WI38 (cell line): ENCODE measurements at regions not wholly inside any gene's neighbourhood (a gene's known extent, or its start where the extent isn't known, plus 50 kb on each side); places are given as distances from the start of the nearest gene placed in this dataset.

Experiments used
- H3K4me3 ChIP-seq: 2 replicates; pipeline ENCODE4 v1.5.1; 2011; ENCODE audit warnings: low read depth, mild to moderate bottlenecking, control low read depth, low read length
- TF ChIP-seq, protein P1 (sequence below): IDR thresholded peaks from 2 replicates; pipeline ENCODE4 v1.5.1; 2012; ENCODE audit warnings: low read depth, mild to moderate bottlenecking, control low read depth, low read length

DNA sequence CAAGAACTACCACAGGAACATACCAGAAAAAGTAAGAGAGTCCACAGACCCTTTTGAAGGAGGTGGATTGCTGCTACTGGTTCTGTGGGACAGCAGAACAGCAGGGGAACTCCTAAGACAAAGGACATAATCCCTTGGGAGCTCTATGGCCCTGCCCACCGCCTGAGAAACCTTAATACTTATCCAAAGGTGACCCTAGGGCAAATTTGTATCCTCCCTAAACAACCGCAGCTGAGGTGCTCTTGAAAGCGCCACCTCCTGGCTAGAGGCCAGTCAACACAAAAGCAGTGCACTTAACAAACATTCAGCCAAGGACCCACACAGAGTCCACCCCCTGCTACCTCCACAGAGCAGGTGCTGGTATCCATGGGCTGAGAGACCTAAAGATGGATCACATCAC, 136.8 kb downstream of the ADAM29 start:
- no peak overlapping the region for H3K4me3 ChIP-seq
- TF ChIP-seq, protein P1, sequence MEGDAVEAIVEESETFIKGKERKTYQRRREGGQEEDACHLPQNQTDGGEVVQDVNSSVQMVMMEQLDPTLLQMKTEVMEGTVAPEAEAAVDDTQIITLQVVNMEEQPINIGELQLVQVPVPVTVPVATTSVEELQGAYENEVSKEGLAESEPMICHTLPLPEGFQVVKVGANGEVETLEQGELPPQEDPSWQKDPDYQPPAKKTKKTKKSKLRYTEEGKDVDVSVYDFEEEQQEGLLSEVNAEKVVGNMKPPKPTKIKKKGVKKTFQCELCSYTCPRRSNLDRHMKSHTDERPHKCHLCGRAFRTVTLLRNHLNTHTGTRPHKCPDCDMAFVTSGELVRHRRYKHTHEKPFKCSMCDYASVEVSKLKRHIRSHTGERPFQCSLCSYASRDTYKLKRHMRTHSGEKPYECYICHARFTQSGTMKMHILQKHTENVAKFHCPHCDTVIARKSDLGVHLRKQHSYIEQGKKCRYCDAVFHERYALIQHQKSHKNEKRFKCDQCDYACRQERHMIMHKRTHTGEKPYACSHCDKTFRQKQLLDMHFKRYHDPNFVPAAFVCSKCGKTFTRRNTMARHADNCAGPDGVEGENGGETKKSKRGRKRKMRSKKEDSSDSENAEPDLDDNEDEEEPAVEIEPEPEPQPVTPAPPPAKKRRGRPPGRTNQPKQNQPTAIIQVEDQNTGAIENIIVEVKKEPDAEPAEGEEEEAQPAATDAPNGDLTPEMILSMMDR, result no peak

DNA sequence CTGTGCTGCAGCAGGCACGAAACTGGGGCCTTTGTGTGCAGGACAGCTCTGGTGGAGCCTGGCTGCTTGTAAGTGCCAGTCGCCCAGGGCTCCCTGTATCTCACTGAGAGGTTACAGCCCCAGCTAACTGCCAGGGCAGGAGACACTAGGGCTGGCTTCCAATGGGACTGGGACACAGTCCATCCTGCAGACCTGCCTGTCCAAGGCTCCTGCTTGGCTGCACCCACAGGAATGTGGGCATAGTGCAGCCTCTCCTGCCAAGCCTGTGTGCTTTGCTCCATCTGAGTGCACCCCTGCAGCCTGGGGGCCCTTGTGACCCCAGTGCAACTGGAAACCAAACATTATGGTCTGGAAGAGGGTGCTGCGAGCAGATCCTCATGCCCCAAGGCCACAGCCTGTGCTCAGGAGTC, 144.0 kb downstream of the ADAM29 start:
- TF ChIP-seq, protein P1, result no peak
- no peak overlapping the region for H3K4me3 ChIP-seq

DNA sequence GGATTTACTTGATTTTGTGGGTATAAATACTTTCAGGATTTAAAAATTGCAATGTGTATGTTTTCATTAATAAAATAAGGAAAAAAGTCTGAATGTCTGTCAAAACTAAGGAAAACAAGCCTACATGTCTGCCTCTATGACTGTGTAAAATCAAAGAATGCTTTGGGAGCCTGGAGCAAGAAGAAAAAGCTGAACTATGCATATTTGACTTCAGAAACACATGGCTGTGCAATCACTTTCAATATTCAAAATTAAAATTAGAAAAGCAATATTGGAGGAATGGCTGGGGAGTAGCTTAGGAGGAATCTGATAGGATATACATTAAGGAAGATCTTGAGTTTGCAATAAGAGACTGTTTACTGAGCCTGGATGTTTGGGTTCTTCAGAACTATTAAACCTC, 147.1 kb downstream of the ADAM29 start:
- H3K4me3 ChIP-seq, result no peak overlapping the region
- TF ChIP-seq, protein P1, result no peak

DNA sequence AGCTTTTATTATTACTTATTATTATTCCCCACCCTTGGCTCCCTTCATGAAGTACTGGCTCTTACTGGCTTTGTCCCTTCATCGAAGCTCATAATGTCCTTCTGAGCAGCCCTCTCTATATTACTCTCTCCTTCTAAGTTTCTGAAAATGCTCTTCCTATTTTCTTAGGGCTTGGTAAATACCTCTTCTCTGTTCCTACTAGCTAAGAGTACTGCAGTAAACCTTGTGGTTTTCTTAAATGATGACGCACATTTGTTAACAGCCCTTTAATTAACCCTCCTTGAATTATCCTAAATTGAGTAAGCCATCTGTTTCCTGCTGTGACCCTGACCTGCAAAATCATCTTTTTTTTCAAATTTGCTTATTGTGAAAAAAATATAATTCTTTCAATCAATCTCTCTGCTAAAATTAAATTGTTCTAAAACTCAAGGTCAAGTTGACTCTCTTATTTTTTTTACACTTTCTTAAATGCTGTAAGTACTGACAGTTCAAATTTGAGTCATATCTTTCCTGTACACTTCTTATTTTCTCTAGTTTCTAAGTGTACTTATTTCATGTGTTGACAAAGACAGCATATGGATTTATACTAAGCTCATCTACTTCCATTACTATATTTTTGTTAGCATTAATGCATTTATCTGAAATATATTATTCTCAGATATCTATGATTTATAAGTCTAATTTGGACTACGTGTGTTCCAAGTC, 148.9 kb downstream of the ADAM29 start:
- TF ChIP-seq, protein P1, result no peak
- no peak overlapping the region for H3K4me3 ChIP-seq

DNA sequence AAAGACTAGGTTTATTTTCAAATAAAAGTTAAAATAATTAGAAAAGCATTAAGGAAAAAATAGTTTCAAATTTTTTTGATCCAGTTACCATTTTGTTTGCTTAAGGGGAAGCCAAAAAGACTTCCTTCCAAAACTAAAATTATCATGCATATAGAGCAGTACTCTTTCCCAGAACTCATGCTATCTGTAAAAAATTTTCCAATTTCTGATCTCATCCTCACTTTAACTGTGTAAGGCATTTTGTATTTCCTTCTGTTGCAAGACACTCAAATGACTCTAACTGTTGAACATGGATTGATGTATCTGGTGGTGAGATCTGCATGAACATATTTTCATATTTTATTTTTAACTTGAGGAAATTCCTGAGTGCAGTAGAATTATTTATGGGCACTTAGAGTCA, 150.1 kb downstream of the ADAM29 start:
- TF ChIP-seq, protein P1, result no peak
- no peak overlapping the region for H3K4me3 ChIP-seq

DNA sequence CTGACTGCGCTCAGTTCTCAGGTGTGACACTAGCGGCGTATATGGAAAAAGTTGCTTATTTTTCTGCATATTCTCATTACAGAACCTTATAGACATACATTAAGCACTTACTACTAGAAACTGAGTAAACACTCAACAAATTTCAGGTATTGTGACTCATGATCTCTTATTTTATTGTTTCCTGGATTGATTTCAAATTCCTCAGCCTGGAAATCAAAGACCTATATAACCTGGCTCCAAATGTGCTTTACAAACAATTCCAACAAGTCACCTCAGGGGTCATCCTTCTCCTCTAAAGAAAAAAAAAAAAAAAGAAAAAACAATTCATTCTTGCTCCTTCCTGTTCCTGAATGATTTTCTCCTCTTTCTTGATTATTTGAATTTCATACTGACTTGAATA, 152.3 kb downstream of the ADAM29 start:
- no peak overlapping the region for H3K4me3 ChIP-seq
- TF ChIP-seq, protein P1, result no peak

DNA sequence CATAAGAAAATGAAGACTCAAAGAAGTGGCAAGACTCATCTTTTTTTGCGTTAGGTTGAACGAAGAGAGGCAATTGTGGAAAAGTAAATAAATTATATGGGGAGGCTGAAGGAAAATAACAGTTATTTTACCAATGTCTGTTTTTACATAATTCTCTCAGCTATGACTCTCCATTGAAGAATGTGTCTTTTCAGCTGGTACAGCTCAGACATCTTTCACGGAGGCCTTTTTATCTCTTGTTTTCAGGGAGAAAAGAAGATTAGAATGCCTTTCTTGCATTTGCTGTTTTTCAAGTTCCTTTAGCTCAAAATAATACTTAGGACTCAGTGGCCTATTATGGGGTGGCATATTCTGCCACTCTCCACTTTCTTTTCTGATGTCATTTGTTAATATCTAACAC, 153.0 kb downstream of the ADAM29 start:
- TF ChIP-seq, protein P1, result no peak
- no peak overlapping the region for H3K4me3 ChIP-seq
